HG03097 (cell line): ENCODE measurements at regions not wholly inside any gene's neighbourhood (a gene's known extent, or its start where the extent isn't known, plus 50 kb on each side); places are given as distances from the start of the nearest gene placed in this dataset.

Experiments used
- ATAC-seq: cut with Tn5 transposase; IDR thresholded peaks from one replicate; pipeline ENCODE4 v1.9.1; 2021; ENCODE audit not compliant: unreplicated experiment, low FRiP score

DNA sequence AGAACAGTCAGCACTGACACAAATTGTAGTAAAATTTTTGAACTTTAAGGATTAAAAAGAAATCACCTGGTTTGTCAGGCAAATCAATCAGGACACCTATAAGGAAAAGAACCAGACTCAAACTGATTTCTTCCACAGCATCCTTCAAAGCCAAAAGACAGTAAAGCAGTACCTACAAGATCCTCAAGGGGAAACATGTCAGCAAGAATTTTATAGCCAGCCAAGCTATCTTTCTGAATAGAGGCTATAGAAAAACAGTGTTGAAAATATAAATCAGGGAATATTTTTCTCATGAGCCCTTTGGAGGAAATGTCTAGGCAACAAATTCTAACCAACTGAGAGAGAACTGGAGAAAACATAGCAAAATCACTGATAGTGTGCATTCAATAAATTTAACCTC is 301.4 kb upstream of the UBE2E2 start:
- no peak for ATAC-seq

DNA sequence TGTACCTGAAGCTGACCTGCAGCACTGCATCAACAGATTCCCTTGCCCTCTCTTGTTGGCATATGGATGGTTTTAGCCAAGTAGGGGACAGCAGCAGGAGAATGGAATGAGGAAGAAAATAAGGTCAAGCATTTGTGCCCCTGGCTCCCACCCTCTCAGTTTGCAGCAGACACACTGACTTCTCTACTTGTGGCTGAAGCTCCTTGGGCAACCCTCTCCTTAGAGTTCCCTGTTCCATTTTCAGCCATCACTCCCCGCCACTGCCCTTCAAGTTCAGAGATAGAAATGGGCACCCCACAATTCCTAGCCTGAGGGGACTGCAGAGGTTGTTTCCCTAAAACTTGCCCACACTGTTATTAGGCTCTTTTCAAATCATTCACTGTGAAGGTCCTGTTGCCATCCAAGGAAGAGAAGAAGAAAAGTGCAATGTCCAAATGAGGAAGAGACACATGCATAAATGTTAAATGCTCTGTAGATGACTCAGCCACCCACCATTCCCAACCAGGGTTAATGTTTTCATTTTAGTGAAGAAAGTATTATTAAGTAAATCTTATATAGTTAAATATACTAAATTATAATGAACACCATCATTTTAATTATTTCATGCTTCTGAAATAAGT is 295.9 kb upstream of the UBE2E2 start:
- ATAC-seq = no peak

DNA sequence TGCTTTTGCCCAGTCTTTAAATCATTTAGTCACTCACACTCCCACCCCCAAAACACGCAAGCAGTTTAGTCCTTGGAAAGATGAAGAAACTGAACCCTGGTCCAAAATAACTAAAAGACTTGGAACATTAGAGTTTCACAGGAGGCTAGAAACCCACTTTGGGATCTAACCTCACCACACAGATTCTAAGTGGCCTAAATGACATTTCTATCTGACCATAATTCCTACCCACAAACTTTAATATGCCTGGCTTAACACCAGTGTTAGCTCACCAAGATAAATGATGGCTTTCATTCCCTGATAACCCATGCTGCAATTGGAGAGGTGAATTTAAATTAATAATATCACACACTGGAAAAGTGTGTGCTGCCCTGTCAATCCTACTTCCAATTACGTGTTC is 295.3 kb upstream of the UBE2E2 start:
- ATAC-seq = no peak

DNA sequence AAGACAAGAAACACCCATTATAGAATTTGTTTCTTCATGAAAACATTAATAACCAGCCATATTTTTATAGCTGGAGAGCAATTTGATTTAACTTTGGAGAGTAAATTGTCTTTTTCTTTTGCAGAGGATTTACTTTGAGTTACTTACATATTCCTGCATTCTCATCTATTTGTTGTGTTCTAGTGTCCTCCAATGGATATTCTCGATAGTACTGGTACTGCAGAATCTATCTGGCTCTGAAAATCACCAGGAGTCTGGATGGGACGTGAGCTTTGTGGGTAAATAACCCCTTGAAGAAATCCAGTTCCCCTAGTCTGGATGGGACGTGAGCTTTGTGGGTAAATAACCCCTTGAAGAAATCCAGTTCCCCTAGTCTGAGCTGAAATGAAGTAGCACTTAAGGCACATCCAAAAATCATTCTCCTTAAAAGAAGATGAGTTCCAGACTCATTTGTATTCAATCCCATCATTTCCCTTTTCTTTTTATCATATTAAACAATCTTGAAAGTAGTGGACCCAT is 294.1 kb upstream of the UBE2E2 start:
- no peak for ATAC-seq

DNA sequence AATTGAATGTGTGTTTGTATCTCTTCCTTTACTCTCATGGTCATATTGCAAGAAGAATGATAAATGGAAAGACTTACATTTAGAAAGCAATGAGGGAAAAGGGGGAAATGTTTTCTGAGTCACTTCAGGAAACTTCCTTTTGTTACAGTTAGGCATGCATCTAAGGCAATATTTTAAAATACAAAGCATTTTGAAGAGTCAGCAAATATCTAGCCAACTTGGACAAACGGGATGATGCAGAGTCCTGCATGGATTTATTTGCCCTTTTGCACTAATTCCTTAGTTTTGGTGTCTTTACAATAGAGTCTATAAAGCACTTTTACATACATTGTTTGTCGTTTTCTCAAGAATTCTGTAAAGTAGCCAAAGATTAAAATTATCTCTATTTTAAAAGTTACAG is 286.2 kb upstream of the UBE2E2 start:
- no peak for ATAC-seq

DNA sequence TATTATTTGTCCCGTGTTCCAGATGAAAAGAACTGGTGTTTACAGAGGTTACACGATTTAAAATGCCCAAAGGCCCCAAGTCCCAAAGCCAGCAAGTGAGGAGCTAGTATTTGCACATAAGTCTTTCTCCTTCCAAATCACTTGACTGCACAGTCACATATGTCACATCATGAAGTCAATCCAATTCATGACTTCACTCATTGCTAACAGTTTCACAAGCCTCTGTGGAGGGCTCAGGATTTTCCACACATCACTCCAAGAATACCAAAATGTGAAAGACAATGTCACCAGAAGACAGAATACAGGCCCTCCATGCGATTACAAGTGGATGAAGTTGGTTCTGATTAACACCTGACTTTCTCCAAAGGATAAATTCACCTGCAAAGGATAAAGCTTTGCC is 283.1 kb upstream of the UBE2E2 start:
- no peak for ATAC-seq

DNA sequence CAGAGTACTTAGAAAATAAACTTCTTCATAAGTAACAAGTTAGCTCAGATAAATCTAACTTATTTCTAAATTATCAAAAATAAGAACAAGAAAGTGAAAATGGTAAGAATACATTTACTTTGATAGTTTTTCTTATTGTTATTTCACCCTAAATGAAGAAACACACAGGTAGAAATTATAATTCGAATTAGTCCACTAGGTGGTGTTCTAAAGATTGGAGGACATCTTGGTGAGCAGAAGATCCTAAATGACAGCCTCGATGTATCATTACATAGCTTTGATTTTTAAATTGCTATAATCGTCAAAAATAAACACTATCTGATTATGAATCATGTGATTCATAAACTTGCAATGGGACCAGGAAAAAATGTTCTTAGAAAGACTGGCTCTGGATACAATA is 280.8 kb upstream of the UBE2E2 start:
- no peak for ATAC-seq

DNA sequence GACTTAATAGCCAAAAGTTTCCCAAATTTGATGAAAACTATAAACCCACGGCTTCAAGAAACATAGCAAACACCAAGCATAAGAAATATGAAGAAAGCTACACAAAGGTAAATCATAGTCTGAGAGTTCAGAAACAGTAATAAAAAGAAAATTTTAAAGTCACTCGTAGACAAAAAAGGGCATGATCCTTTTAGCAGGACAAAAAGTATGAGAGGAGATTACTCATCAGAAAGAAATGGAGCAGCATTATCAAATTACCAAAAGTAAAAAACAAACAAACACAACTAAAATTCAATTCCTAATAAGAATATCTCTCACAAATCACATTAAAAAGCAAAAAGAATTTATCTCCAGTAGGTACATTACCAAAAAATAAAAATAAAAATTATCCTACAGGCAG is 279.4 kb upstream of the UBE2E2 start:
- ATAC-seq = no peak

DNA sequence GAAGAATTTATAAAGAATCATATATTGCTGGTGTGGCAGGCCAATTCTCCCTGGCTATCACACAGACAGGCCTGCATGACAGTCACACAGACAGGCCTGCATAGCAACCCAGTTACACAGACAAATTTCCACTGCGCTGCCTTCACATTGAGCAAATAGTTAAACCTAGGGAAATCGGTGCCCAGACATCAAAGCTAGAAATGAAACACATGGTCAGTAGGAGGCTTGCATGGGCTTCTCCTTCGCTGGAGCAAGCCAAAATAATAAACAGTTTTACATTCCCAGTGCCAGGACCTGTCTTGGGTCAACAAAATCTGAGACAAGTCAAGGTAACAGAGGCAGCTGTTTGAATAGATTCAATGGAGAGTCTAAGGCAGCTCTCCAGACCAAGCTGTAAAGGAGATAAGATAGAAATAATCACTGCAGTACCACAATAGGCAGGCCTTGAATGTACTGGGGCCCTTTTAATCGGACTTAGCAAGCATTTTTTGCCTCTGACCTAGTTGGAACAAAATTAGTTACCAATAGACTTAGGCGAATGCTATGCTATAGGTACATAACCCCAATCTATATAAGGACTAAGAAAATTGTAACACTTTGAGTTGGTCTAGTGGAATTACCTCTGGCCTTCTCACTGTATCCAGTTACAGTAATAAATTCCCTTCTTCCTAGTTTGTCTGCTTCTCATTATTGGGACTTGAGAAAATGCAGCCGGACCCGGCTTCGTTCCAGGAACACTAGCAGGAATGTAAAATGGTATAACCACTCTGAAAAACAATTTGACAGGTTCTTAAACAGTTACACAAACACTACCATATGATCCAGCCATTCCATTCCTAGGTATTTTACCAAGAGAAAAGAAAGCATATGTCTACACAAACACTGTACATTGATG is 274.7 kb upstream of the UBE2E2 start:
- ATAC-seq = no peak

DNA sequence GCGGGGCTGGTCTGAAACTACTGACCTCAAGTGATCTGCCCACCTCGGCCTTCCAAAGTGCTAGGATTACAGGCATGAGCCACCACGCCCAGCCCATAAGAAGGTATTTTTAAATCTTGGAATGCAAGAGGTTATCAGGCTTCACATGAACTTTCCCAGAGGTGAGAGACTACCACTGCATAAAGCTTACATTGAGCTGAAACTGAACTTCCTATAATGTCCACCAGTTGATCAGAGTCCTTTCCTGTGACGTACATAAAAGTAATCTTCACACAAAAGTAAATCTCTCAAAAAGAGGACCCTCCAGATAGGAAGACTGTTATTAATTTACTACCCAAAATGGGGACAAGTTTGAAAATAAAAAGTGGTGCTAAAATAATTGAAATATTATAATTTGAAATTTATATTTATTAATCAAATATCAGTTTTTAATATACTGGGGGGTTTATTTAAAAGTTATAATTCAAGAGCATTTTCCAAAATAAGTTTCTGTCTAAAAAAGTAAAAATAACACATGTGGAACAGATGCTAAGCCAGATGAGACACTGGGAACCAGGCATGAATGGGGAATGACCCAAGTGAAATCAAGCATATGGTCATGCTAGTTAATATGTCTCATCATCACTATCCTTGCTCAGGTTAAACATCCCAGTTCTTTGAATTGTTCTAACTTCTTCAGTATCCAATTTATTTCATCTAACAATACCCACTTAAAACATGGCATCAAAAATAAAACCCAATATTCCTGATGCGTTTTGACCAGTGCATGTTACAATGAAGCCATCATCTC is 269.9 kb upstream of the UBE2E2 start:
- ATAC-seq = no peak

DNA sequence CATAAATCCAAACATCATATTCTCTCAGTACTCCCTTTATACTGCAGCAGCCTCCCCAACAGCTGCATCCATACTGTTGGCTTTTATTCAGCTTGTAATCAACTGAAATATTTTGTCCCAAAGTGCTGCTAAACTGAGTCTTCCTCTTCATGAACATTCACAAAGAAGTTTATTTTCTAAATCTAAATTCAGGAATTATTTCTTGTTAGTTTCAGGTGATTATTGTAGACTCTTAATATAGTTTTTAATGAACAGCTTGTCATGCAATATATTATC is 269.3 kb upstream of the UBE2E2 start:
- no peak for ATAC-seq

DNA sequence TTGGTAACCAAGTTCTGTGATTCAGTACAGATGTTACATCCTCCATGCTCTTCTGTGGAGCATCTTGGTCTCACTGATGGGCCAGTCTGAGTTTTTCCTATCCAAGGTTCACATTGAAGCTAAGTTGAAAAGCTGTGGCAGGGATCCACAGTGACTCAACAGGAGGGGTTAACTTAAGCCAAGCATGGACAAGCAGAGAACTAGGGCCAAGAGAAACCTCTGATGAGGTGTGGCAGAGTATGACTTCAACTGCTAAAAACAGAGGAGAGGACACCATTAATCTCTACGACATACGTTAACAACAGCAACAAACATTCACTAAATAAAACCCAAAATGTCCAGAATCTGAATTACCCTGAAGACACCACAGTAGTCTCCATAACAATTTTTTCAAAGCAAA is 268.1 kb upstream of the UBE2E2 start:
- ATAC-seq = no peak

DNA sequence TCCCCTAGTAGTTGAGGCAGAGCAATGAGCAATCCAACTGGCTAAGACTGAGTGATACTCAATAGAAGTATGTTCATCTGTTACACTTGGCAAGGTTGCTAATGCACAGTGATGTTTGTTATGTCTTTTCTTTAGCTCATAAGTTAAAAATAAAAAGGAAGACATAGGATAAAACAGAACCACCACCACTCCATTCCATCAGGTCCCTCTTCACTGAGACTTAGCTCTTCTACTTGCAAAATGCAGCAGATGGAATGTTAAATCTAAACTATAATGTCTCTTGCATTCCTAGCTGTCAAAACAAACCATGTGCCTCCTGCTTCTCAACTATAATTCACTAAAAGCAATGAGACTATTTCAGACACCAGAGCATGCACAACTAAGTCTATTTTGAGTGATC is 265.6 kb upstream of the UBE2E2 start:
- no peak for ATAC-seq

DNA sequence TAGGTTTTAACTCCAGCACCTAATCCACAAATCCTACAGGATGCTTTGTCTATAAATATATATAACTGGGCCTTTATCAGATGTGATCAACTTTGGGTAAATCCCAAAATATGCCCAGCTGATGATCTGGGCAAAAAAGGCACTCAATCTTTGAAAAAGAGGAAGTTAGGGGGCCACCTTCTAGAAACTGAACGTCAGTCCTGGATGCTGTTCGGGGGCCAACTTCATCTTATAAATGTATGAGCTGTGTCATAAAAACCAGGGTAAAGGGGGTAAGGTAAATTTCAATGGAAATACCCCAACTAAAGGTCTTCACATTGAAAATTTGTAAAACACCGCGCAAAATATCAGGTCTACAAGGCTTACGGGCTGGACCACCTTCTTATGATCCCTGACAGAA is 264.4 kb upstream of the UBE2E2 start:
- ATAC-seq = no peak

DNA sequence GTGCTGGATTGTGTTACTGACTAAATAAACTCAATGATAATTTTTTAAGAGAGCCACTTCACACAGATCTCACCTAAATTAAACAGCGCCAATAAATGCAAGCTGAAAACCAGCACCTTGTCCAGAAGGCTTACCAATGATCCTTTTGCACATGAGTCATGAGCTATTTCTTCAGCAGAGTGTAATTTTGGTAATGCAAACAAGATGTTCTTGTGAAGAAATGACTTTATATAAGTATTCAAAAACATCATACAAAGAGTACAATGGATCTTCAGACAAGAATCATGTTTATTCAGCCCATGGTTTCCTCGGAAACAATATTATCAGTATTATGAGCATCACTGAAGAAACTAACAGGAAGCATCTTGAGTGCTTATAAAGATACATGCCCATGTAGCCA is 263.8 kb upstream of the UBE2E2 start:
- no peak for ATAC-seq

DNA sequence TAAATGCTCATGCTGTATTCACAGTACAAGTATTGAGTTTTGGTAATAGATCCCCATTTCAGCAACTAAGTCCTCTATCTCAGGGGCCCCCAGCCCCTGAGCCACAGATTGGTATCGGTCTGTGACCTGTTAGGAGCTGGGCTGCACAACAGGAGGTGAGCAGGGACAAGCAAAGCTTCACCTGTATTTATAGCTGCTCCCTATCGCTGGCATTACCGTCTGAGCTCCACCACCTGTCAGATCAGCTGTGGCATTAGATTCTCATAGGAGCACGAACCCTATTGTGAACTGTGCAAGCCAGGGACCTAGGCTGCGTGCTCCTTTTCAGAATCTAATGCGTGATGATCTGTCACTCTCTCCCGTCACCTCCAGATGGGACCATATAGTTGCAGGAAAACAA is 262.8 kb upstream of the UBE2E2 start:
- no peak for ATAC-seq

DNA sequence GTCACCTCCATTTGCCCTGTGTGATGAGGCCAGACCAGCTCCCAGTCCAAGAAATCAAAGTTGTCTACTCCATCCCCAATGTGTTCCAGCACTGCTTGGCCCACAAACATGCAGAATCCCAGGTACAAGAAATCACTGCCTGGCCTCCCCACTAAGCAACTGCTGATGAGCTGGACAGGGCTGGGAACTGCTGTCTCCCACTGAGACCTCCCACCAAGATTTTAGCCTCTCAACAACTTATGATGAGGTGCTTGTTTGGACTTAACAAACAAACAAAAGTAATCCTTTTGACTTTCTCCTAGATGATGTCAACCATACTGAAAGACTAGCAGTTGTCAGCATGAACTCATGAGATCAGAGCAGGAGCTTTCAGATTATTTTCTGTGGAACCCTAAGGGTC is 260.1 kb upstream of the UBE2E2 start:
- no peak for ATAC-seq

DNA sequence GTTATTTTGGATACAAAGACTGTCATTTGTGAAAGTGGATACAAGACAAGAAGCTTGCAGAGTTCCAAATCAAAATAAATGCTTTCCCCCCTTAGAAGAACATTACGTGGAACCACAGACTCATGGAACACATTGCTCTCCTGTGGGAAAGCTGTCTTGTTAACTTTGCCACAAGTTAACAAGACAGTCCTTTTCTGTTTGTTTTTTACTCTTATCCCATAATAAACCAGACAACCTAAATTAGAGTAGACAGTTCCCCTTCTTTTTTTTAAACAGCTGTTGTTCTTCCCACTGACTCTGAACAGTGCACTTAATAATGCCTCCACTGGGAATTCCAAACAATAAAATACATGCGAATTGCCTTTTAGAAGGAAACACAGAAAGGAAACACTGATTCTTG is 255.3 kb upstream of the UBE2E2 start:
- ATAC-seq = no peak

DNA sequence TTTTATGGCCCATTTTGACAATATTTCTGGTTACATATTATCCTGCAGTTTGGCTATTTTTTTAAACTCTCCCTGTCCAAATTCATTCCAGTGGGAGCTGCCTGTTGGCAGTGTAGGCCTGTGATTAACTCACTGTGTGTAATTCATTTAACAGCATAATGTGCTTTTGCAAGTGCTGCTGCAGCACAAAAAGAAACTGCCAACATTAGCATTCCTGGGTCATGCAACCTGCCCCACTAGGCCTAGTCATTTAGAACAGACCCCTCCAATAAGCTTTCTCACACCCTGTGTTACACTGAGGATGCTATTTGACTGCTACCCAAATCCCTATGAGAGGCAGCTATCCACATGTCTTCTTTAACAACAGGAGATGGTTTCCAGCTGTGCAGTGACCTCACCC is 251.2 kb upstream of the UBE2E2 start:
- no peak for ATAC-seq

DNA sequence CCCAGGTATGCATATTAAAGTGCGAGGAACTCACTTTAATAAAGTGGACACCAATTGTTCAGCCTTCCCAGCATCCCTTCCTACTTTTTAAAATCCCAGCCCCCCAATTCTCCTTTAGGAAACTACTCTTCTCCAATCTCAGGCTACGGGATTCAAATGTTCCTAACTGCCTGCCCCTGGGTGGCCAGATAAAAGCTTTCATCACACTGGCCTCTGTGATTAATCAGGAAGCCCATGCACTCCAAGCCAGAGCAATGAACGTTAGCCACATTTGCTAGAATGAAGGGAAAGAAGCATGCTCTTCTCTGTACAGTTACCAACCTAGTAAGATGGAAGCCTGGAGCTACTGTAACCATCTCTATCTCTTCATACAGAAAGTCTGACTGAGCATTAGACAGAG is 250.3 kb upstream of the UBE2E2 start:
- ATAC-seq = no peak

DNA sequence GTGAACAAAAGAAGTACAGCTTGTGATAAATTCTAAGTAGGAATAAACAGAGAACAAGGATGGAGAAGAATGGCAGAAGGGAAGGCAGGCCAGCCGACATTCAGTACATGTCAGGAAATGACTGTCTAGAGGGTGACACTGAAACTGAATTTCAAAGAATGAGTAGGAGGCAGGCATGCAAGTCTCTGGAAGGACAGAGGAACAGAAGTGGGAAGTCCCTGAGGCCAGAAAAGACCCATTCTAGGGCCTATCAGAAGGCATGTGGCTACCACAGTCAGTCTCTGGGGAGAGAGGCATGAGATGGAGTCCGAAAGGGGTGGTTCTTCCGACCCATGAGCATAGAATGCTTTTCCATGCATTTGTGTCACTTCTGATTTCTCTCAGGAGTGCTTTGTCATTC is 243.5 kb upstream of the UBE2E2 start:
- ATAC-seq = peak; percentile 97
